Esophagus muscularis mucosa (tissue), 3 donors: ENCODE measurements at regions not wholly inside any gene's neighbourhood (a gene's known extent, or its start where the extent isn't known, plus 50 kb on each side); places are given as distances from the start of the nearest gene placed in this dataset.

Experiments used
- CTCF ChIP-seq, 3 experiments: fragments of 200-600 bp in 2 of 3; fragments of 450-650 bp in 1 of 3; sonication (generic) in 2 of 3; IDR thresholded peaks; one replicate each; pipeline ENCODE4 v1.5.1; 2017 to 2019; ENCODE audit warnings: antibody characterized with exemption in 3 of 3, mild to moderate bottlenecking in 2 of 3, moderate library complexity in 1 of 3
- POLR2AphosphoS5 ChIP-seq, 2 donors: sonication (generic); formaldehyde crosslinking; IDR thresholded peaks; one replicate each; pipeline ENCODE4 v1.6.1; 2017; ENCODE audit warnings: antibody characterized with exemption in 2 of 2

- no peak for TF ChIP-seq CTCF (IDR thresholded peaks at IDR 0.05)
- TF ChIP-seq POLR2AphosphoS5 (IDR thresholded peaks at IDR 0.05), result no peak
Measured at GRCh38 chr5:167665841-167666375, 625.5 kb upstream of the WWC1 start.
